ENCODE measurements at regions not wholly inside any gene's neighbourhood (a gene's known extent, or its start where the extent isn't known, plus 50 kb on each side); places are given as distances from the start of the nearest gene placed in this dataset.

DNA sequence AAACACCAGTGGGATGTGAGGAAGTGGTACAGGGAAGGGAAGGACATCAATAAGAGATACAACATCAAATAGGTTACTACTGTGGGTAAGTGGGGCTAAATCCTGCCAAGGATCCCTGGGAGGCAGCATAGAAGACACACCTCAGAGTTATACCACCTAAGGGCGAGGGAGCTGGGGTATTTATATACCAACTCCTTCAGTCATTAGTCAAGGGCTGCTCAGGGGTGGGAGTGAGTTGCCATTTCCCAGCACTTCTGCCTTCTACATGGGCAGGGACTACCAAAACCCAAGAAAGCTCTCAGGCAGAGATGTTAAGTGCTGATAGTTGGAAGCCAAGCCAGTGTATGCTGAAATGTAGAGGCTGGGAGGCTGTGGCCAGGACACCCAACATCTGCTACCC lies 57.5 kb upstream of the MARCHF10 start:
- DNase-seq (no peak), ATAC-seq (ENCODE audit: insufficient read depth, low FRiP score) (no peak)
- Histone ChIP-seq H3K4me1 (ENCODE audit: control insufficient read depth in 5 of 5, insufficient read depth in 5 of 5, low read length in 5 of 5) (peaks cover 0 to 21% (median 0%) of the 10 kb centered on the region in 5 donors), H3K9ac (ENCODE audit: insufficient read depth in 1 of 2, low read length in 2 of 2) (no peak overlapping the region), H3K4me3 (no peak overlapping the region), H3K27me3 (ENCODE audit: control insufficient read depth in 3 of 3, insufficient read depth in 3 of 3, low read length in 2 of 3) (no peaks in the 10 kb centered on the region), H3K27ac (ENCODE audit: low read depth in 1 of 2, low read length in 1 of 2) (no peak overlapping the region), H3K9me3 (ENCODE audit: control insufficient read depth in 4 of 4, insufficient read depth in 3 of 4, low read length in 3 of 4) (peaks cover 0 to 6% (median 0%) of the 10 kb centered on the region in 4 donors), H3K36me3 (ENCODE audit: control insufficient read depth in 4 of 4, insufficient read depth in 4 of 4, low read length in 4 of 4) (no peaks in the 10 kb centered on the region)
- TF ChIP-seq, protein P1, sequence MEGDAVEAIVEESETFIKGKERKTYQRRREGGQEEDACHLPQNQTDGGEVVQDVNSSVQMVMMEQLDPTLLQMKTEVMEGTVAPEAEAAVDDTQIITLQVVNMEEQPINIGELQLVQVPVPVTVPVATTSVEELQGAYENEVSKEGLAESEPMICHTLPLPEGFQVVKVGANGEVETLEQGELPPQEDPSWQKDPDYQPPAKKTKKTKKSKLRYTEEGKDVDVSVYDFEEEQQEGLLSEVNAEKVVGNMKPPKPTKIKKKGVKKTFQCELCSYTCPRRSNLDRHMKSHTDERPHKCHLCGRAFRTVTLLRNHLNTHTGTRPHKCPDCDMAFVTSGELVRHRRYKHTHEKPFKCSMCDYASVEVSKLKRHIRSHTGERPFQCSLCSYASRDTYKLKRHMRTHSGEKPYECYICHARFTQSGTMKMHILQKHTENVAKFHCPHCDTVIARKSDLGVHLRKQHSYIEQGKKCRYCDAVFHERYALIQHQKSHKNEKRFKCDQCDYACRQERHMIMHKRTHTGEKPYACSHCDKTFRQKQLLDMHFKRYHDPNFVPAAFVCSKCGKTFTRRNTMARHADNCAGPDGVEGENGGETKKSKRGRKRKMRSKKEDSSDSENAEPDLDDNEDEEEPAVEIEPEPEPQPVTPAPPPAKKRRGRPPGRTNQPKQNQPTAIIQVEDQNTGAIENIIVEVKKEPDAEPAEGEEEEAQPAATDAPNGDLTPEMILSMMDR (IDR thresholded peaks at IDR 0.05; ENCODE audit: control extremely low read depth, extremely low read depth) = no peak
- 84 to 93% methylated on average over 1 of the region's 1 CpG for WGBS, 2 donors

DNA sequence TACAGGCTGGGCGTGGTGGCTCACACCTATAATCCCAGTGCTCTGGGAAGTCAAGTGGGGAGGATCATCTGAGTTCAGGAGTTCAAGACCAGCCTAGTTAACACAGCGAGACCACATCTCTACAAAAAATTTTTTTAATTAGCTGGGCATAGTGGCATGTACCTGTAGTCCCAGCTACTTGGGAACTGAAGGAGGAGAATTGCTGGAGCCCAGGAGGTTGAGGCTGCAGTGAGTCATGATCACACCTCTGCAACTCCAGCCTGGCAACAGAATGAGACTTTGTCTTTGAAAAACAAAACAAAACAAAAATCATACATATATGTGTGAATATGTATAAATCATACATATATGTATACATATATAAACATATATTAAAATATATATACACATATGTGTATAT lies 54.1 kb upstream of the MARCHF10 start:
- DNase-seq (no peak), ATAC-seq (ENCODE audit: insufficient read depth, low FRiP score) (no peak)
- Histone ChIP-seq H3K36me3 (ENCODE audit: control insufficient read depth in 4 of 4, insufficient read depth in 4 of 4, low read length in 4 of 4) (no peaks in the 10 kb centered on the region), H3K4me1 (ENCODE audit: control insufficient read depth in 5 of 5, insufficient read depth in 5 of 5, low read length in 5 of 5) (peaks cover 0 to 18% (median 1%) of the 10 kb centered on the region in 5 donors), H3K4me3 (no peak overlapping the region), H3K27ac (ENCODE audit: low read depth in 1 of 2, low read length in 1 of 2) (no peak overlapping the region), H3K27me3 (ENCODE audit: control insufficient read depth in 3 of 3, insufficient read depth in 3 of 3, low read length in 2 of 3) (no peaks in the 10 kb centered on the region), H3K9me3 (ENCODE audit: control insufficient read depth in 4 of 4, insufficient read depth in 3 of 4, low read length in 3 of 4) (peaks cover 0 to 8% (median 0%) of the 10 kb centered on the region in 4 donors), H3K9ac (ENCODE audit: insufficient read depth in 1 of 2, low read length in 2 of 2) (no peak overlapping the region)
- 88 to 92% methylated on average over 2 of the region's 2 CpGs for WGBS, 2 donors
- TF ChIP-seq, protein P1 (IDR thresholded peaks at IDR 0.05; ENCODE audit: control extremely low read depth, extremely low read depth) = no peak

DNA sequence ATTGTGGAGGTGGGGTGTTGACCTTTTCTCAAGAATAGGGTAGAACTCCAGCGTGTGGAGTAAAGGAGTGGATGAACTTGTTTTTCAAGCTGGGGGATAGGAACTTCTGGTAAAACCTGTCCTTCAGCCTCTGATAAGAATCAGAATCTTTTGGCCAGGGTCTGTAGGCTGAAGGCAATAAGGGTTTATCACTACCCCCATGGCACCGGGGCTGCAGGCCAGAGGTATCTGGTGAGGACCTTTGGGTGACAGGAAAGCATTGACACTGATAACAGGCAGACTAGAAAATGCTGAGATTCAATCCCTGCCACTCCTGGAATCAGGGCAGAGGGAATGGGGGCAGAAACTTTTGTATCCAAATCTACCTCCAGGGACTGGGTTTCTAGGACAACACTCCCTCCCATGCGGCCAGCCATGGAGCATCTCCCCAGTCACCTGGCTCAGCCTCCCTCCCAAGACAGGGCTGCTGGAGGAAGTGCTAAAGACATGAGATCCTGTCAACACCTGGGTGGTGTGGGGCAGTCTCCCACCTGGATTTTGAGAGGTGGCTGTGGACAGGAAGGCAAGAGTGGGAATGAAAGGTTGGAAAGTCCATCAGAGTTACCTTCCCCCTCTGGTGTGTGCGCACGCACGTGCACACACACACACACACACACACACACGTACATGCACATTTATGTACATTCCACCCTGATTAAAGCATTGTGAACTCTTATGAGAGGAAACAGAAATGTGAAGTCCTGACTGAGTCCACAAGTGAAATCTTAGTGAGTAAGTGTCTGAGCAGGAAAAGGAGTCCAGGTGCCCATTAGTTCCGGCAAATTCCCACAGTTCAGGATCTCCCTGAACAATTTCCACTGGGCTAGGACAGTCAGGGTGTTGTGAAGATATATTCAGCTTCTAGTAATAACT lies 53.1 kb upstream of the MARCHF10 start:
- ATAC-seq (ENCODE audit: insufficient read depth, low FRiP score) = no peak

More for the DNA sequence above, 53.1 kb upstream of the MARCHF10 start:
- TF ChIP-seq, protein P1 (IDR thresholded peaks at IDR 0.05; ENCODE audit: control extremely low read depth, extremely low read depth) = no peak
- H3K27me3 ChIP-seq (ENCODE audit: control insufficient read depth in 3 of 3, insufficient read depth in 3 of 3, low read length in 2 of 3) = no peaks in the 10 kb centered on the region
- peak; percentile 49 to 81 (median 65) for DNase-seq
- H3K27ac ChIP-seq (ENCODE audit: low read depth in 1 of 2, low read length in 1 of 2) = peak overlapping the region in 1 of 2 donors; percentile 69
- H3K9ac ChIP-seq (ENCODE audit: insufficient read depth in 1 of 2, low read length in 2 of 2) = no peak overlapping the region
- H3K9me3 ChIP-seq (ENCODE audit: control insufficient read depth in 4 of 4, insufficient read depth in 3 of 4, low read length in 3 of 4) = peaks cover 0 to 5% (median 0%) of the 10 kb centered on the region in 4 donors
- H3K4me1 ChIP-seq (ENCODE audit: control insufficient read depth in 5 of 5, insufficient read depth in 5 of 5, low read length in 5 of 5) = peaks cover 0 to 18% (median 1%) of the 10 kb centered on the region in 5 donors
- no peaks in the 10 kb centered on the region for H3K36me3 ChIP-seq (ENCODE audit: control insufficient read depth in 4 of 4, insufficient read depth in 4 of 4, low read length in 4 of 4)
- no peak overlapping the region for H3K4me3 ChIP-seq
- WGBS, 2 donors = 71 to 77% methylated on average over 8 of the region's 8 CpGs
